GM18868 (cell line): ENCODE measurements at regions not wholly inside any gene's neighbourhood (a gene's known extent, or its start where the extent isn't known, plus 50 kb on each side); places are given as distances from the start of the nearest gene placed in this dataset.

Source experiments
- ATAC-seq: cut with Tn5 transposase; IDR thresholded peaks from one replicate; pipeline ENCODE4 v1.9.1; 2021; ENCODE audit warnings: mild to moderate bottlenecking, moderate library complexity; ENCODE audit not compliant: unreplicated experiment

GRCh38 chr2:122519821-122520611, 764.6 kb downstream of the TSN start:
- no peak for ATAC-seq

- peak; percentile 37 for ATAC-seq
Measured at GRCh38 chr2:122523143-122523542, 767.7 kb downstream of the TSN start.

GRCh38 chr2:122523981-122524380, 768.5 kb downstream of the TSN start:
- ATAC-seq, result no peak

GRCh38 chr2:122525336-122525735, 769.9 kb downstream of the TSN start:
- no peak for ATAC-seq

DNA sequence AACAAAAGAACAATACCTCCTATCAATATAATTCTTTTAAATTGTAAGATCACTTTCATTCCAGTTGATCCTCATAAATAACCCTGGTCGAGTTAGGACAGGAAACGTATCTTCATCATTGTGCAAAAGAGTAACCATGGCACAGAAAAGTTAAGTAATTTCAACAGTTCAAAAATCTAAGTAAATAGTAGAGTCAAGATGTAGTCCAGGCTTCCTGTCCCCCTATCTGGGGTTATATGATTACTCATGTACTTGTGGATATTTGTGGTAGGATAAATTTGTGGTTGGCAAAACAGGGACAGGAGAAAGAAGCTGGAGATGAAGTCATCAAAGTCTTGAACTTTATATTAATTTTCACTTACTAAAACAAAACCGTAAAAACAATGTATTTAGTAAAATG, 772.6 kb downstream of the TSN start:
- ATAC-seq, result no peak

GRCh38 chr2:122528958-122529705, 773.7 kb downstream of the TSN start:
- no peak for ATAC-seq

- peak; percentile 93 for ATAC-seq
Measured at GRCh38 chr2:122530814-122531213, 775.4 kb downstream of the TSN start.

- no peak for ATAC-seq
Measured at GRCh38 chr2:122531290-122532071, 776.0 kb downstream of the TSN start.

- no peak for ATAC-seq
Measured at GRCh38 chr2:122532072-122532344, 776.6 kb downstream of the TSN start.

GRCh38 chr2:122532481-122532880, 777.0 kb downstream of the TSN start:
- no peak for ATAC-seq

- no peak for ATAC-seq
Measured at GRCh38 chr2:122535960-122536505, 780.6 kb downstream of the TSN start.

DNA sequence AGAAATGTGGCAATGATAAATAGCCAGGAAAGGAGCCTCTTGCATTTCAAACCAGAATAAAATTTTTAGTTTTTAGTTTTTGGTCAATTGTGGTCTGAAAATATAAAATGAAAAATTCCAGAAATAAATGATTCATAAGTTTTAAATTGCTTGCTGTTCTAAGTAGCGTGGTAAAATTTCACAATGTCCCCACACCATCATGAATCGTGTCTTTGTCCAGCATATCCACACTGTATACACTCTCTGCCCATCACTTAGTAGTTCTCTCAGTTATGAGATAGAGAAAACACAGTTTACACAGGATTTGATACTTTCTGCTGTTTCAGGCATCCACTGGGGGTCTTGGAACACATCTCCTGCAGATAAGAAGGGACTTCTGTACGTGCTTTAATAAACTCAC, 783.9 kb downstream of the TSN start:
- ATAC-seq, result no peak

GRCh38 chr2:122539920-122540319, 784.5 kb downstream of the TSN start:
- ATAC-seq, result no peak

DNA sequence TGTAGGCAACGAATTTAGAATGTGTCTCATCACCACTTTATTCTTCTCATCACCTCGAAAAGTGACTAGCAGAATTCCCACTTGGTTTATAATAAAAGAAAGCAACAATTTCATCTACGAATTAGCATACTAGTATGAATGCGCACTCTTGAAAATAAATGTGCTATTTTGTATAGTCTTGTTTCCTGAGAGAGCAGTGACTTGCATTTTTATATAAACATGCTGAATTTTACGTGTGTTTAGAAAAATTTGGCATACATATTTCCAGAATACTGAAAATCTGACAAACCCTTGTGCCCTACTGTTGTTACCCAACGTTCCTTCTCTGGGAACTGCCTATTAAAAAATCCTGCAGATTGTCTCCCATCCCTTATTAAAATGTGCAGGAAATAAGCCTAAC, 786.8 kb downstream of the TSN start:
- ATAC-seq, result no peak

DNA sequence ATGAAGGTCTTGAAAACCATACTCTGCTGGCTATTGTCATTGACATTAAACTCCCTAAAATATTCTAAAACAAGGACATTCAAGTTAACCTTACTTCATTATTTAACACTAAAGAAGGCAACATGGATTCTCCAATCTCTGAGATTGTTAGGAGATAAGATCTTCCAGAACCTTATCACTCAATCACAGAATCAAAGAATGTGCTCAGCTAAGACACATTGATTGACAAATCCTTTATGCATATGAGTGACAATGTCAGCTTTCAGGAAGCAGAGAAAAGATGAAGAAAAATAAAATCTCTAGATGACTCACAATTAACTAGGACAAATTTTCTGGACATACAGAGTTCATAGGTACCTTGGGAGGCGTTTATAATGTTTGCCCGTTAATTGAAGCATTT, 787.2 kb downstream of the TSN start:
- ATAC-seq, result no peak

DNA sequence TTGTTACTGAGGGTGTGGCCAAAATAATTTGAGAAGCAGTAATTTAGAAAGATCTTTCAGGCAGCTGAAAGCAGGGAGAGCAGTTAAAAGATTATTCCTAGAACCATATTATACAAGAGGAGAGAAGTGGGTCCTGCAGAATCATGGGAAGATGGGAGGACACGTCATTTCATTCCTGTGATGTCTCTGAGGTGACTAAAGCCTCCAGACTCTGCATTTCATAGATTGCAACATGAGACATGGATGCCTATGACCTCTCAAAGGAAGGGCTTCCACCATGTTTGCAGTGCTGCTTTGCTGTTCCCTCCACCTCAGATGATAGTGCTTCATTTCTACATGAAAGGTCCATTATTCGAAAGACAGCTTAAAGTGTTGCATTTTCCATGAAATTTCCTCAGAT, 788.4 kb downstream of the TSN start:
- ATAC-seq, result no peak

DNA sequence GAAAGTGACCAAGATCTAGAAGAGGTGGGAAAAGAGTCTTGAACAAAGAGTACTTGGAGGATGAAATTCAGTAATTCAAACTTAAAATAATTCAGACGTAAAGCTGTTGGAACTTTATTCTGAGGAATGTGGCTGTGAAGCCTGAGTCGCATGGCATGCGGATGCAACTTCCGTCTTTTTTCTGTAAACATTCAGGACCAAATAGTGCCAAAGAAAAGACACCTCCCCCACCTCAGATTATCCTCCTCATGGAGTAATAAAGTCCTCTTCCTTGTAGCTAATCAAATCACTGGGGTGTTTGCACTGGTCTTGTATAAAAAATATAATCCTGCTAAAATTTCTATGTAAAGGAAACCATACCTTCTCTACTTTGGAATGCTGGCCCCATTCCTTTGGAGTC, 790.4 kb downstream of the TSN start:
- ATAC-seq, result no peak

DNA sequence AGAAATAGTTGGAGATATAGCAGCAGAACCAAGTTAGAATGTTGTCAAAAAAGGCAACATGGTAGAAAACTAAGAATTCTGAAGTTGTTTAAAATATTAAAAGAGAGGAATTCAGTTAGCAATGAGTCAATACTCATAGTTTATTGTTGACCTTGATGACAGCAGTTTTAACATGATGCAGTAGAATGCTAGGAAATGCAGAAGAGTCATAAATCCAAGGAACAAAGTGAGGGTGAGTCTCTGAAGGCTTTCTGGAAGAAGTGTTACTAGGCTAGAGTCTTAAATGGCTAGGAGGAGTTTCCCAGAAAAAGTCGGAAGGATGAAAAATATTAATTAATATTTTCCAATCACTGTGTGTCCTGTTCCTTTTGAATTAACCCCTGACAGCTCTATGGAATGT, 807.3 kb downstream of the TSN start:
- ATAC-seq, result no peak

- no peak for ATAC-seq
Measured at GRCh38 chr2:122563781-122564180, 808.3 kb downstream of the TSN start.

- no peak for ATAC-seq
Measured at GRCh38 chr2:122564843-122565242, 809.4 kb downstream of the TSN start.

GRCh38 chr2:122565364-122565763, 809.9 kb downstream of the TSN start:
- no peak for ATAC-seq

DNA sequence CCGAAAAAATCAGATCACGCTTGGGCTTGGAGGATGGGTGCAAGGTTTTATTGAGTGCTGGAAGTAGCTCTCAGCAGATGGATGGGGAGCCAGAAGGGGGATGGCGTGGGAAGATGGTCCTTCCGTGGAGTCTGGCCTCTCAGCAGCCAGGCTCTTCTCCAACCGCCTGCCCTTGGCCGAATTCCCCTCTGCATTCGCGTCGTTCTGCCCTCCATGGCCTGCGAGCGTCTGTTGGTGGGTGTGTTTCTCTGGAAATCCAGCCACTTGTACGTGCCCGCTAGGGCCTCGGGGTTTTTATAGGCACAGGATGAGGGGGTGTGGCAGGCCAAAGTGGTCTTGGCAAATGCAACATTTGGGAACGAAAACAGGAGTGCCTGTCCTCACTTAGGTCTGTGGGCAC, 815.2 kb downstream of the TSN start:
- no peak for ATAC-seq
